Astrocyte (in vitro differentiated cells and primary cell): ENCODE measurements at regions not wholly inside any gene's neighbourhood (a gene's known extent, or its start where the extent isn't known, plus 50 kb on each side); places are given as distances from the start of the nearest gene placed in this dataset.

Source experiments
- DNase-seq: peaks from one replicate; pipeline ENCODE4 v3.0.0-alpha.2; 2010; ENCODE audit warnings: low read depth
- FAIRE-seq: peaks from 2 replicates; lab custom pipeline; 2011; peaks lifted over from hg19 to GRCh38; lab: Jason Lieb, UNC
- H2AFZ ChIP-seq: 2 replicates; pipeline ENCODE4 v1.6.0; 2012; ENCODE audit warnings: low read depth, low read length, inconsistent platforms
- H3K27ac ChIP-seq: 2 replicates; pipeline ENCODE4 v1.5.1; 2011; ENCODE audit warnings: low read depth, low read length, inconsistent platforms
- H3K27me3 ChIP-seq: 2 replicates; pipeline ENCODE4 v1.6.0; 2011; ENCODE audit warnings: low read length, inconsistent platforms; ENCODE audit not compliant: insufficient read depth
- H3K36me3 ChIP-seq: 2 replicates; pipeline ENCODE4 v1.5.1; 2011; ENCODE audit warnings: low read length, inconsistent platforms; ENCODE audit not compliant: insufficient read depth
- H3K4me1 ChIP-seq: 2 replicates; pipeline ENCODE4 v1.5.1; 2011; ENCODE audit warnings: low read length, inconsistent platforms; ENCODE audit not compliant: insufficient read depth
- H3K4me2 ChIP-seq: 2 replicates; pipeline ENCODE4 v1.6.0; 2012; ENCODE audit warnings: low read length, inconsistent platforms
- H3K4me3 ChIP-seq: 2 replicates; pipeline ENCODE4 v1.5.1; 2011; ENCODE audit warnings: low read depth, mild to moderate bottlenecking, low read length, inconsistent platforms; ENCODE audit not compliant: insufficient read depth
- H3K79me2 ChIP-seq: 2 replicates; pipeline ENCODE4 v1.6.0; 2012; ENCODE audit warnings: mild to moderate bottlenecking, low read length, inconsistent platforms; ENCODE audit not compliant: insufficient read depth
- H3K9ac ChIP-seq: 2 replicates; pipeline ENCODE4 v1.6.0; 2012; ENCODE audit warnings: mild to moderate bottlenecking, low read length, inconsistent platforms
- H3K9me3 ChIP-seq: 2 replicates; pipeline ENCODE4 v1.5.1; 2012; ENCODE audit warnings: low read depth, mild to moderate bottlenecking, low read length, inconsistent platforms; ENCODE audit not compliant: insufficient read depth
- H4K20me1 ChIP-seq: 2 replicates; pipeline ENCODE4 v1.6.0; 2012; ENCODE audit warnings: low read length, inconsistent platforms; ENCODE audit not compliant: insufficient read depth
- H3K27ac Mint-ChIP-seq: one replicate; pipeline ENCODE4 v1.8.0; 2021; ENCODE audit warnings: mild to moderate bottlenecking, mixed read lengths; ENCODE audit not compliant: unreplicated experiment
- H3K27me3 Mint-ChIP-seq: one replicate; pipeline ENCODE4 v1.8.0; 2021; ENCODE audit warnings: low read depth, mixed read lengths; ENCODE audit not compliant: unreplicated experiment
- H3K36me3 Mint-ChIP-seq: one replicate; pipeline ENCODE4 v1.8.0; 2021; ENCODE audit warnings: low read depth, mixed read lengths; ENCODE audit not compliant: unreplicated experiment
- H3K4me1 Mint-ChIP-seq: one replicate; pipeline ENCODE4 v1.8.0; 2021; ENCODE audit warnings: low read depth, mixed read lengths; ENCODE audit not compliant: unreplicated experiment
- H3K4me3 Mint-ChIP-seq: one replicate; pipeline ENCODE4 v1.8.0; 2021; ENCODE audit warnings: mild to moderate bottlenecking, moderate library complexity, mixed read lengths; ENCODE audit not compliant: unreplicated experiment
- H3K9me3 Mint-ChIP-seq: one replicate; pipeline ENCODE4 v1.8.0; 2021; ENCODE audit warnings: mild to moderate bottlenecking, mixed read lengths; ENCODE audit not compliant: unreplicated experiment
- EZH2 ChIP-seq: IDR thresholded peaks from 2 replicates; pipeline ENCODE4 v1.6.1; 2012; ENCODE audit warnings: mild to moderate bottlenecking, low read length, inconsistent platforms; ENCODE audit not compliant: insufficient read depth
- TF ChIP-seq, protein P1 (sequence below): IDR thresholded peaks from 2 replicates; pipeline ENCODE4 v1.5.1; 2011; ENCODE audit warnings: low read depth, mild to moderate bottlenecking, inconsistent platforms, low read length, moderate library complexity; ENCODE audit not compliant: insufficient read depth

- Mint-ChIP-seq H3K36me3 (no peaks in the 10 kb centered on the region), H3K9me3 (peaks cover 2% of the 10 kb centered on the region), H3K4me3 (no peak overlapping the region), H3K27me3 (no peaks in the 10 kb centered on the region), H3K27ac (no peak overlapping the region), H3K4me1 (no peaks in the 10 kb centered on the region)
- no peak for DNase-seq
- Histone ChIP-seq H3K79me2 (no peaks in the 10 kb centered on the region), H2AFZ (no peak overlapping the region), H3K27me3 (no peaks in the 10 kb centered on the region), H4K20me1 (no peaks in the 10 kb centered on the region), H3K4me1 (no peaks in the 10 kb centered on the region), H3K36me3 (no peaks in the 10 kb centered on the region), H3K4me2 (no peak overlapping the region), H3K4me3 (no peak overlapping the region), H3K9me3 (no peaks in the 10 kb centered on the region), H3K9ac (no peak overlapping the region), H3K27ac (no peak overlapping the region)
- no peak for TF ChIP-seq EZH2
- TF ChIP-seq, protein P1, sequence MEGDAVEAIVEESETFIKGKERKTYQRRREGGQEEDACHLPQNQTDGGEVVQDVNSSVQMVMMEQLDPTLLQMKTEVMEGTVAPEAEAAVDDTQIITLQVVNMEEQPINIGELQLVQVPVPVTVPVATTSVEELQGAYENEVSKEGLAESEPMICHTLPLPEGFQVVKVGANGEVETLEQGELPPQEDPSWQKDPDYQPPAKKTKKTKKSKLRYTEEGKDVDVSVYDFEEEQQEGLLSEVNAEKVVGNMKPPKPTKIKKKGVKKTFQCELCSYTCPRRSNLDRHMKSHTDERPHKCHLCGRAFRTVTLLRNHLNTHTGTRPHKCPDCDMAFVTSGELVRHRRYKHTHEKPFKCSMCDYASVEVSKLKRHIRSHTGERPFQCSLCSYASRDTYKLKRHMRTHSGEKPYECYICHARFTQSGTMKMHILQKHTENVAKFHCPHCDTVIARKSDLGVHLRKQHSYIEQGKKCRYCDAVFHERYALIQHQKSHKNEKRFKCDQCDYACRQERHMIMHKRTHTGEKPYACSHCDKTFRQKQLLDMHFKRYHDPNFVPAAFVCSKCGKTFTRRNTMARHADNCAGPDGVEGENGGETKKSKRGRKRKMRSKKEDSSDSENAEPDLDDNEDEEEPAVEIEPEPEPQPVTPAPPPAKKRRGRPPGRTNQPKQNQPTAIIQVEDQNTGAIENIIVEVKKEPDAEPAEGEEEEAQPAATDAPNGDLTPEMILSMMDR: no peak
- no peak for FAIRE-seq
Observed at GRCh38 chr1:189563784-189564183, 913.9 kb downstream of the BRINP3 start.

DNA sequence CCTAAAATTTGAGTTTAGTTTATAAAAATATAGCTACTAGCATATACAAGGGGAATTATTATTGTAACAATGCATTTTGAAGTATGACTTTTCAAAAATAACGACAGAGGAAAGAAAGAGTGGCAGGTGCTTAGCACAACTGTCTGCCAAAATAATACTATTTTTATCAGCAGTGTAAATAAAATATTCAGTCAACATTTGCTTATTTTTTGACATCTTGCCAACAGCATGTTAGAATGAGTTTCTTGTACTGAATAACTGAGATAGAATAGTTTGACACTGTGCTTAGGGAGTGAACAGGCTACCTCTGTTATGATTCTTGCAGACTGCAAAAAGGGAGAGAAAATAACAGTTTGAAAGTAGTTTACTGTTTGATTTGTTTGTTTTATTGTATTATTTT lies 909.8 kb downstream of the BRINP3 start:
- peaks cover 2% of the 10 kb centered on the region for H3K9me3 Mint-ChIP-seq
- Histone ChIP-seq H3K27me3 (no peaks in the 10 kb centered on the region), H3K9me3 (no peaks in the 10 kb centered on the region), H3K36me3 (no peaks in the 10 kb centered on the region), H3K4me3 (no peak overlapping the region), H3K9ac (no peak overlapping the region), H3K4me1 (no peaks in the 10 kb centered on the region), H3K27ac (no peak overlapping the region), H3K4me2 (no peak overlapping the region), H3K79me2 (no peaks in the 10 kb centered on the region), H4K20me1 (no peaks in the 10 kb centered on the region), H2AFZ (no peak overlapping the region)
- no peak overlapping the region for H3K27ac Mint-ChIP-seq
- FAIRE-seq (no peak), DNase-seq (no peak)
- no peaks in the 10 kb centered on the region for H3K36me3 Mint-ChIP-seq
- H3K4me3 Mint-ChIP-seq: no peak overlapping the region
- no peaks in the 10 kb centered on the region for H3K27me3 Mint-ChIP-seq
- H3K4me1 Mint-ChIP-seq: no peaks in the 10 kb centered on the region
- TF ChIP-seq EZH2: no peak
- TF ChIP-seq, protein P1: no peak

DNA sequence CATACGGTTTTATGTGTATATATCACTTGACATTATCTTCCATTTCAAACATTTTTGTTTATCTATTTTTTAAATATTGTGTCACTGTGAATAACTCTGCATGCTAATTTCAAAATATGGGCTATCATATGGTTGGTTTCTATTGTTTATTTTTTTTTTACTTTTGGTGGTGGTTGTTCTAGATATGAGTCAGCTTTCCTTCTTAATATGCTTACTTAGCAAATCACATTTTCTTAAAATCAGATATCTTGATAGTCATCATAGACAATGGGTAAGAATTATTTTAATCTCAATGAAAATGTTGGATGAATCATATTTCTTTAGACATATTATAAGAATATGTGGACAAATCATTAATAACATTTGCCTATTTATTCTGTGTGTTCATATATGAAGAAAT lies 881.5 kb downstream of the BRINP3 start:
- H3K4me3 Mint-ChIP-seq: no peak overlapping the region
- H3K36me3 Mint-ChIP-seq: no peaks in the 10 kb centered on the region

More for the DNA sequence above, 881.5 kb downstream of the BRINP3 start:
- H3K4me2 ChIP-seq: no peak overlapping the region
- H3K9me3 ChIP-seq: no peaks in the 10 kb centered on the region
- H3K27ac ChIP-seq: no peak overlapping the region
- H3K4me1 ChIP-seq: no peaks in the 10 kb centered on the region
- H3K9me3 Mint-ChIP-seq: no peaks in the 10 kb centered on the region
- no peaks in the 10 kb centered on the region for H3K36me3 ChIP-seq
- H2AFZ ChIP-seq: no peak overlapping the region
- TF ChIP-seq, protein P1: no peak
- no peak for TF ChIP-seq EZH2
- no peaks in the 10 kb centered on the region for H3K4me1 Mint-ChIP-seq
- no peaks in the 10 kb centered on the region for H3K79me2 ChIP-seq
- FAIRE-seq (no peak), DNase-seq (no peak)
- no peak overlapping the region for H3K4me3 ChIP-seq
- no peaks in the 10 kb centered on the region for H3K27me3 ChIP-seq
- H3K27me3 Mint-ChIP-seq: no peaks in the 10 kb centered on the region
- no peak overlapping the region for H3K9ac ChIP-seq
- no peaks in the 10 kb centered on the region for H4K20me1 ChIP-seq
- no peak overlapping the region for H3K27ac Mint-ChIP-seq
